CD4-positive, alpha-beta T cell treated with Interleukin-17A for 1 hour (primary cell): ENCODE measurements at regions not wholly inside any gene's neighbourhood (a gene's known extent, or its start where the extent isn't known, plus 50 kb on each side); places are given as distances from the start of the nearest gene placed in this dataset.
"Not testable (repeated sequence)": the region's sequence is repeated elsewhere in the genome, so short reads cannot be mapped to it uniquely, and the experiment has no call there.

Source experiments
- DNase-seq: peaks from one replicate; pipeline ENCODE4 v3.0.0-alpha.2; 2020

DNA sequence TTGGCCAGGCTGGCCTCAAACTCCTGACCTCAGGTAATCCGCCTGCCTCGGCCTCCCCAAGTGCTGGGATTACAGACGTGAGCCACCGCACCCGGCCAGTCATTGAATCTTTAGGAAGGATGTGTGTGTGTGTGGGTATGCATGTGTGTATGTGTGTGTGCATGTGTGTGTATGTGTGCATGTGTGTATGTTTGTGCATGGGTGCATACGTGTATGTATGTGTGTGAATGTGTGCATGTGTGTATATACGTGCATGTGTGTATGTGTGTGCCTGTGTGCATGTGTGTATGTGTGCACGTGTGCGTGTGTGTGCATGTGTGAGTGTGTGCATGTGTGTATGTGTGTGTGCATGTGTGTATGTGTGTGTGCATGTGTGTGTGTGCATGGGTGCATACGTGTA lies 120.1 kb upstream of the SHH start:
- not testable (repeated sequence) for DNase-seq

DNA sequence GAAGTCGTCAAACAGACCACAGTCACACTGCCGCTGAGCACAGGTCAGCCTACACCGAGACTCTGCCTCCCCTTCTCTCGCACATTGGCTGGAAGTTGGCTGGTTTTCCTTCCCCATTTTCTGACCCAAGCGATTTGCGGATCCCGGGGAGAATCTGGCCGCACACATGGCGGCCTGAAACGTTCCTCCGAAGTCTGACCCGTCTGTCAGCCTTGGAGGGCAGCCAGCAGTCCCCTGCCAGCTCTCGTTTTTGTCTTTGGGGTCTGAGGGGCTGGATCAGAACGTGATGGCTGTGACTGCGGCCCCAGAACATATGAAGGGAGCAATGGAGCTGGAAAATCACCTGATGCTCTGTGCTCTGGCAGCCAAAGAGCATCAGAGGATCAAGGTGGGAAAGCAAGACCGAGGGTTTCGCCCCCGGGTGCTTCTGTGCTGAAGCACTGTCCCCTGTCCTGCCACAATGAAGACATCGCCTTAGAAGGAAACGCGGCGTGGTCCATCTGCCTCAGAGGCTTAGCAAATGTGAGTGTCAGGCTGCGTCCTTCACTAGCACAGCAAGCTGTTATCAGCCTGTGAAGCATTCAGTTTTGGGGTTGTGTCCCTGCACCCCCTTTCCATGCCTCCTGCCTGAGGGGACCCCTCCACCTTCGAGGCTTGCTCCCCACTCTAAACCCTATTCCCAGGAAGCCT lies 119.3 kb upstream of the SHH start:
- no peak for DNase-seq

DNA sequence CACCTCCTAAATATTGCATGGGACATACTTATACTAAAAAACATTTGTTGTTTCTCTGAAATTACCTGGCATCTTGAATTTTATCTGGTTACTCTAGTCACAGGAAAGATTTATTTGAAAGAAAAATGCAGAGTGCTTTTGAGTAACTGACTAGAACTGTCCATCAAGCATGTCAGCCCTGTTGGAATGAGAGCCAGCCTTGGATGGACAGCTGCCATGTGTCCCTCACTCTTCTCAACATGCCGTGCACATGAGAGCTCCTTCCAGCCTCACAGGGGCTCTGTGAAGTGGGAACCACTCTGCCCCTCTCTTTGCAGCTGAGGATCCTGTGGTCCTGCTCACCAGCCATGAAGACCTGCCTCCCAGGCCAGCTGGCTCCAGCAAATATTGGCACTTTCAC lies 118.3 kb upstream of the SHH start:
- no peak for DNase-seq

DNA sequence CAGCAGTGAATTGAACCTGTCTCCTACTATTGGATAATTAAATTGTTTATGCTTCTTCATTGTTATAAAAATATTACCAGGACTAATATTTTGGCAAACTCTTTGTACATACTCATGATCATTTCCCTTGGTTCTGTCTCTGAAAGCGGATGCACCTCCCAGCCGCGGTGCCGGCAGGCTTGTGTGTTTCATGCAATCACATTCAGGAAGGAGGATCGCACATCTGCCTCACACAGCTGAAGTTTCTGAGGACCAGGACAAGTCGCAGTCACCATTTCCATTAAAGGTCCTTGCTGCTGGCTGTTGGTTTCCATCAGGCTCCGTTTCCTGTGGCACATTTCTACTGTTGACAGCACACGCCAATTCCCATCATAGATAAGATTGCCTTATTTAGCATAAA lies 117.8 kb upstream of the SHH start:
- DNase-seq, result no peak

DNA sequence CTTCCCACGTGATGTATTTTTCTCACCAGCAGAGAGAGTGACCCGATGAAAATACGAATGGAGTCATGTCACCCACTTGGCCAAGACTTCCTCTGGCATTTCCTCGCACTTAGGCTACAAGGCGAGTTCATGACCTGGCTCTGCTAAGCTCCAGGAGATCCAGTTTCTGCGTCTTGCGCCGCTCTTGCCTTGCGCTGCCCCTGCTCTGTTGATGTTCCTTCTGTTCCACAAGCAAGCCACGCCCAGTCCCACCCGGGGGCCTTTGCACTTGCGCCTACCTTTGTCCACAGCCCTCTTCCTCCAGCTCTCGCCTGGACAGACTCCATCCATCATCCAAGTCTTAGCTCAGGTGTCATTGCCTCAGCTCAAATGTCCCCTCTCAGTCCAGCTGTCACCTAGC lies 116.3 kb upstream of the SHH start:
- no peak for DNase-seq

DNA sequence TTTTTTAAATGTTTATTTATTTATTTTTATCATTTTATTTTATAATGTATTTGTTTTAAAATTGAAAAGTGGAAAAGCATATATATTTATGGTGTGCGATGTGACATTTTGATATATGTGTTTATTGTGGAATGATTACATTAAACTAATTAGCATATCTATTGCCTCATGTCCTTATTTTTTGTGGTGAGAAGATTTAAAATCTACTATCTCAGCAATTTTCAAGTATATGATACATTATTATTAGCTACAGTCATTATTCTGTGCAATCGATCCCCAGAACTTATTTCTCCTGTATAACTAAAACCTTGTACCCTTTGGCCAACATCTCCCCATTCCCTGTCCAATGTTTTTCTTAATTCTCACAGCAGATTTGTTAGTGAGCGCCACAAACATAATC lies 115.6 kb upstream of the SHH start:
- DNase-seq, result no peak

DNA sequence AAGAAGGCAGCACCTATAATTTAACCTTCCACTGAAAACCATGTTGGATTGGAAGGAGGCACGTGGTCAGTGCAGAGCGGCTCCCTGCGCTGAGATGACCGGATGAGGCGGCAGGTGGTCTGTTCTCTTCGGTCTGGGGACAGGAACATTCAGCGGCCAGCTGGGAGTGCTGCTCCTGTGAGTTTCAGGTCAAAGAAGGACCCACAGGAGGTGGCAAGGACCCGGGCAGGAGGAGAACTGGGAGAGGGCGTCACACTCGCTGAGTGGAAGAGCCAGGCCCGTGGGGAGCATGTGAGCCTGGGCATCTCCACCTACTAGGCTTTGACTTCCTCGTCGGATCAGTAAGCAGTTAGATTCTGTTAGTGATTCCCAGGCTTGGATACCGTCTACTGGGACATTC lies 113.4 kb upstream of the SHH start:
- DNase-seq, result no peak

GRCh38 chr7:155922067-155922816 lies 110.0 kb upstream of the SHH start:
- DNase-seq, result no peak

- DNase-seq, result no peak
Measured at GRCh38 chr7:155921804-155922066, 109.5 kb upstream of the SHH start.

- no peak for DNase-seq
Measured at GRCh38 chr7:155921086-155921803, 109.0 kb upstream of the SHH start.

- DNase-seq, result no peak
Measured at GRCh38 chr7:155920068-155920461, 107.8 kb upstream of the SHH start.

DNA sequence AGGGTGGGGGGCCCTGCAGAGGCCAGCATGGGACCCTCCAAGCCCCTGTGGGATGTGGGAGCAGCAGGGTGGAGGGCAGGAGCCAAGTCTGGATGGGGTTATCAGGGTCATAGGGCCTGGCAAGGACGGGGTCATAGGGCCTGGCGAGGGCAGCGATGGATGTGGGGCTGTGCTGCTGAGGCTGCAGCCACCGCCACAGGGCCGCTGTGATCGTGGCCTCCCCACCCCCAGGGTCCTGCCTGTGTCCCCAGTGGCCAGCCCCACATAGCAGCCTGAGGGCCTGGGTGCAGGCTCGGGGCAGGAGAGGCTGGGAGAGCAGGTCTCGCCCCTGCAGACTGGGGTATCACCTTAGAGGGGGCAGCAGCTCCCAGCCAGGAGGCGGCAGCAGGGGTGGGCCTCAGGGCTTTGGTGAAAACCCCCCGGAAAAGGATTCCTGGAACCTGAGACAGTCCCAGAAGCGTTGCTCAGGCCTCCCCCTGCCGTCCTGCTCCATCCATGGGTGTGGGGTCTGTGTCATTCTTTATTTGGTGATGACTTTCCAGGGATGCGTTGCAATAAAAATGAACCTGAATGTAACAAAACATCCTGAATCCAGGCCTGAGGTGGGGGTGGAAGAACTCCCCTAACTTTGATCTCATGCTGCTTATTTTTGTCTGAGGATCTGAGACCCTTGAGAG lies 107.3 kb upstream of the SHH start:
- DNase-seq, result no peak

DNA sequence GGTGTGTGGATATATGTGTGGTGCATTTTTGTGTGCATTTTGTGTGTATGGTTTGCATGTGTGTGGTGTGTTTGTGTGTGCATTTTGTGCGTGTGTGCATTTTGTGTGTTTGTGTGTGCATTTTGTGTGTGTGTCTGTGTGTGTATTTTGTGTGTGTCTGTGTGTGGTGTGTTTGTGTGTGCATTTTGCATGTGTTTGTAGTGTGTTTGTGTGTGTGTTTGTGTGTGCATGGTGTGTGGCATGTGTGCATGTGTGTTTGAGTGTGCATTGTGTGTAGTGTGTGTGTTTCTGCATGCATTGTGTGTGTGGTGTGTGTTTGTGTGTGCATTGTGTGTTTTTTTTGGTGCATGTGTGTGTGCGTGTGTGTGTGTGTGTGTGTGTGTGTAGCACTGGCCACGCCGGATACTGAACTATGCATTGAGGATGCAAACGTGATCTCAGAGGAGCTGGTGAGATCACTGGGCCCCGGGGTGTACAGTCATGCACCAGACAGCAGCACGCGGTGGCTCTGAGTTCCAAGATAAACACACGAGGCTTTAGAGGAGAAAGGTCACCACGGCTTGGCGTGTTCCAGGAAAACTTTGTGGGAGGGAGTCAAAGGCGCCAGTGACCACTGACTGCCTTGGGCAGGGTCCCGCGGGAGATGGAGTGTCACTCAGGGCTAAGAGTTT lies 106.6 kb upstream of the SHH start:
- DNase-seq, result no peak

DNA sequence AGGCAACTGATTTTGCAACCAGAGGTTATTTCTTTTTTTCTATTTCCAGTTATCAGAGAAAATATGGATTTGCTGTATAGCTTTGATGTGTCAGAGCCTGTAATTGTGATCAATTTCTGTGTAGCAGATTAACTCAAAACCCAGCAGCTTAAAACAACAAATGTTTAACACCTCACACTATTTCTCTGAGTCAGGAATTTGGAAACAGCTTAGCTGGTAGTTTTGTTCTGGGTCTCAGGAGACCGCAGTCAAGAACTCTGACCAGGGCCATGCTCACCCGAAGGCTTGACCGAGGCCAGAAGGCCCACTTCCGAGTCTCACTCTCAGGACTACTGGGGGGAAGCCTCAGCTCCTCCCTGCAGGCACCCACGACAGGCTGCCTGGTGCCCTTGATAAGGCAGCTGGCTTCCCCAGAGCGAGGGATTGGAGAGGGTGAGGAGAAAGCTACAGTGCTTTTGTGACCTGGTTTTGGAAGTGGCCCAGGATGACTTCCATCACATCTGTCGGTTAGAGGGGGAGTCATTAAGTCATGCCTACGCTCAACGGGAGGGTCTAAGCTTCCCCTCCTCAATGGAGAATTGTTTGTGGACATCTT lies 105.7 kb upstream of the SHH start:
- no peak for DNase-seq

DNA sequence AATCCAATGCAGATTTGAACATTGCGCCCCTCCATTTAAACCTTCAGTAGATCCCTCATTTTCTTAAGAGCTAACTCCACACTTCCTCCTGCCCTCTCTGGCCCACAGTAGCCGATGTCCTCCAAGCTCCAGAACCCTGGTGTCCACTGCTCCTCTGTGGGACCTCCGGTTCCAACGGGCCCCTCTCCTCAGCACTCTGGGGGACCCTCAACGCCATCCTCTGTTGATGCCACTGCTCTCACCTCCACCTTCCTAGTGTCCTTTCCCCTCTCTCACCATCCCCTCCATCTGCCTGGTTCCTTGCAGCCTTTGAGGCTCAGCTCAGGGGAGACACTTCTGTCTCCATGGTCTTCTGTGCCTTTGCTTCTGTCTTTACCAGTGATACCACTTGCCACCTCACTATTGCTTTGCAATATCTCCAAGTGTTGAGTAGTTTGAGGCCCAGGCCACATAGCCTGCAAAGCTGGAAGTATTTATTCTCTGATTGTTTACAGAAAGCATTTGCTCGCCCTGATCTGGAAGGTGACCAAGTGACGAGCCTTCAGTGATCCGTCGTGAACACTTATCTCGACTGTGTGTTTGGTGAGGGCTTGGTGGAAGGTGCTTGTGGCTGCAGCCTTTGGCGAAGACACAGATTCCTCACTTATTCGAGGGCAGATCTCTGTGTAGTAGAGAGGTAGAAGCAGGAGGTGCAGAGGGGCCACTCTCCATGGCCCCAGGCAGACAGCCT lies 104.8 kb upstream of the SHH start:
- no peak for DNase-seq

GRCh38 chr7:155914341-155914740 lies 102.1 kb upstream of the SHH start:
- no peak for DNase-seq

DNA sequence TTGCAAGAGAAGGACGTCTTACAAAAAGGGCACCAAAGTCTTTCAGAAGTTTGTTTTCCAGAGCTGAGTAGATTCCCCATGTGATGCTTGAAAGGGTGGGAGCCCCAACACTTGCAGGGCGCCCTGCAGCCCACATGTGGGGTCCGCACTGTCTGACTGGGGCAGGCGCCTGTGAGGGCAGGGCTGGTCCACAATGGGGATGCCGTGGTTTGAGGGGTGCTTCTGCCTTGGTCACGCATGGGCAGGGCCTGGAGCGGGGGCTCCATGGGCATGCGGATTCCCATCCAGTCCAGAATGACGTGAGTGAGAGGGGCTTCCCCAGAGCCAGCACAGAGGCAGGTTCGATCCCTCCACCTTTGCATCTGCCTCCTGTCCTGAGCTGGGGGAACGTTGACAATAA lies 101.5 kb upstream of the SHH start:
- DNase-seq, result no peak

- no peak for DNase-seq
Measured at GRCh38 chr7:155913291-155913690, 101.0 kb upstream of the SHH start.

DNA sequence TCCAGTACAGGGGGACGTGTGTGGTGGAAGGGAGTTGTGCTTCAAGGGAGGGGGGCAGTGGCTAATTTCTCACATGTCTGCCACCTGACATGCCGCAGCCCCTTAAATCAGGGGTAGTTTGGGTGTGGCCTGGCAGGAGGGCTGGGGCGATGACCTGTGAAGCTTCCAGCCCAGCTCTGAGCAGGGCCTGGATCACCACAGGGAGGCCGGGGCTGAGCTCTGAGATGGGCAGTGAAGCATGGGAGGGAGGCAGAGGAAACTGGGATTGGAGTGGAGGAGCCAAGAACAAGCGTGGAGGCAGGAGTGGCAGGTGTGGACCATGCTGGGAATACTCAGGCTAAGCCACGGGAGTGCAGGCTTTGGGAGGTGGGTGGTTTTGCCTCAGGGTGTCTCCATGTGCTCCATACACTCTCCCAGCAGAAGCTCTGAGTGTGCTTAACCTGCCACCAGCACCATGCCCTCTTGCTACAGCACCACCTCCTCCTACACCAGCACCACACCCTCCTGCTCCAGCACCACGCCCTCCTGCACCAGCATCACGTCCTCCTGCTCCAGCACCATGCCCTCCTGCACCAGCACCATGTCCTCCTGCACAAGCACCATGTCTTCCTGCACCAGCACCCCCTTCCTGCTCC lies 99.3 kb upstream of the SHH start:
- no peak for DNase-seq

DNA sequence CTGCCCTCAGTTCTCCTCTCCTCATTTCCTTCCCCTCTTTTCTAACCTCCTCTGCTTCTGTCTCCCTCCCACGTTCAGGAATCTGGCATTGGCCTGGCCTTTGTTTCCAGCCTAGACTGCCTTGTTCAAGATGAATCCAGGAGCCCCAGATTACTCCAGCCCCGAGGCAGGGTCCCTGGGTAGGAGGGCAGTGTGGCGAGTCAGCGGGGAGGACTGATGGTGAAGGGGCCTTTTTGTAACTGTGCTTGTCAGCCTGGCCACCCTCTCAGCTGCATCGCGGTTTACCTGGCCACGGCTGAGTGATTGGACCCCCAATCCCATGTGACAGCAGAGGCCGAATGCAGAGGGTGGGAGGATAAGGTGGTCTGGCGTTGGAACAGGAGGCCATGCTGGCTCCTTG lies 96.1 kb upstream of the SHH start:
- DNase-seq, result no peak

DNA sequence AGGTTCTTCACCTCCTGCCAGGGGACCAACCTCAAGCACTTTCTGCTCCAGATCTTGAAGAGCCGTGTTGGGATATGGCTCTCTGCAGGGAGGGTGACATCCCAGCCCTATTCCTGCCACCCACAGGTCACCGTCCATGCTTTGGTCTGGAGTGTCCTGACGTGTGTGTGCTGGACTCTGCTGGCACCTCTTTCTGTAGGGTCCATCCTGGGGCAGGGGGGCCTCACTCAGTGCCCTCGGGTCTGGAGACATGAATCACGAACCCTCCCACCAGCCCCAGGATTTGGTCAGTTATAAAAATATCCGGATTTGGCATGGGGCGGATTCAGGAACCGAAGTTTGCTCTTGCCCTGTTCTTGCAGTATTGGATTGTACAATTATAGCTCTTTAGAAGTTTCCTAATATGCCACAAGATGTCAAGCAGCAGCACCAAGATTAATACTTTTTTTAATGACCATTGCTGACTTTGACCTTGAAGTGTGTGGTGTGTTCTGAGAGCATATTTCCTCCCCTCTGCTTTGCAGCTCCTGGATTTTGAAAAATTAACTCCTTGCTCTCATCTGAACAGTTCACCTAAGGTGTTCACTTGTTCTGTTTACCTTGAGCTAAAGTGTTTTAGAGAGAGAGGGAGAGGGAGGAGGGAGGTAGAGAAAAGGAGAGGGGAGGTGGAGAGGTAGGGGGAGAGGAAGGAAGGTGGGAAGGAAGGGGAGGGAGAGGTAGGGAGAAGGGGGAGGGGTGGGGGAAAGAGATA lies 95.4 kb upstream of the SHH start:
- DNase-seq, result no peak
